Skeletal muscle tissue (tissue), 3 donors: ENCODE measurements at regions not wholly inside any gene's neighbourhood (a gene's known extent, or its start where the extent isn't known, plus 50 kb on each side); places are given as distances from the start of the nearest gene placed in this dataset.

ENCODE experiments used
- H3K27ac ChIP-seq: one replicate; pipeline ENCODE4 v1.7.0; 2013; ENCODE audit warnings: mild to moderate bottlenecking, low read depth, low read length, inconsistent platforms
- H3K27me3 ChIP-seq, 3 donors: one replicate each; pipeline ENCODE4 v1.7.0; 2013; ENCODE audit warnings: low read length in 3 of 3; ENCODE audit not compliant: control insufficient read depth in 3 of 3, insufficient read depth in 3 of 3
- H3K36me3 ChIP-seq, 3 donors: one replicate each; pipeline ENCODE4 v1.7.0; 2013; ENCODE audit warnings: low read length in 3 of 3; ENCODE audit not compliant: control insufficient read depth in 3 of 3, insufficient read depth in 3 of 3
- H3K4me1 ChIP-seq, 3 donors: one replicate each; pipeline ENCODE4 v1.7.0; 2013; ENCODE audit warnings: low read length in 3 of 3, mild to moderate bottlenecking in 3 of 3; ENCODE audit not compliant: control insufficient read depth in 3 of 3, insufficient read depth in 3 of 3
- H3K4me3 ChIP-seq, 3 donors: one replicate each; pipeline ENCODE4 v1.7.0; 2013; ENCODE audit warnings: low read length in 3 of 3
- H3K9ac ChIP-seq, 3 donors: one replicate each; pipeline ENCODE4 v1.7.0; 2013; ENCODE audit warnings: low read length in 3 of 3, mild to moderate bottlenecking in 3 of 3, moderate library complexity in 2 of 3, low read depth in 1 of 3
- H3K9me3 ChIP-seq, 3 donors: one replicate each; pipeline ENCODE4 v1.7.0; 2013; ENCODE audit warnings: low read length in 3 of 3; ENCODE audit not compliant: control insufficient read depth in 3 of 3
- donor health status: Osteomylitis.

GRCh38 chr4:24456431-24456830 lies 127.9 kb downstream of the DHX15 start:
- H3K4me3 ChIP-seq: no peak overlapping the region
- no peak overlapping the region for H3K27ac ChIP-seq
- H3K4me1 ChIP-seq: no peaks in the 10 kb centered on the region
- H3K9me3 ChIP-seq: no peaks in the 10 kb centered on the region
- H3K9ac ChIP-seq: no peak overlapping the region
- H3K36me3 ChIP-seq: no peaks in the 10 kb centered on the region
- H3K27me3 ChIP-seq: no peaks in the 10 kb centered on the region

GRCh38 chr4:24453951-24454350 lies 130.4 kb downstream of the DHX15 start:
- no peak overlapping the region for H3K4me3 ChIP-seq
- no peaks in the 10 kb centered on the region for H3K27me3 ChIP-seq
- H3K4me1 ChIP-seq: no peaks in the 10 kb centered on the region
- H3K9ac ChIP-seq: no peak overlapping the region
- no peaks in the 10 kb centered on the region for H3K36me3 ChIP-seq
- H3K9me3 ChIP-seq: no peaks in the 10 kb centered on the region
- no peak overlapping the region for H3K27ac ChIP-seq

GRCh38 chr4:24451870-24452269 lies 132.5 kb downstream of the DHX15 start:
- Histone ChIP-seq H3K27ac (no peak overlapping the region), H3K9ac (no peak overlapping the region), H3K36me3 (no peaks in the 10 kb centered on the region), H3K27me3 (no peaks in the 10 kb centered on the region), H3K4me3 (no peak overlapping the region), H3K4me1 (no peaks in the 10 kb centered on the region), H3K9me3 (no peaks in the 10 kb centered on the region)

- Histone ChIP-seq H3K4me3 (no peak overlapping the region), H3K4me1 (no peaks in the 10 kb centered on the region), H3K27ac (no peak overlapping the region), H3K9ac (no peak overlapping the region), H3K27me3 (no peaks in the 10 kb centered on the region), H3K9me3 (no peaks in the 10 kb centered on the region), H3K36me3 (no peaks in the 10 kb centered on the region)
These were observed 141.2 kb downstream of the DHX15 start for GRCh38 chr4:24443200-24443599.

GRCh38 chr4:24440765-24441164 lies 143.6 kb downstream of the DHX15 start:
- Histone ChIP-seq H3K27ac (no peak overlapping the region), H3K9me3 (no peaks in the 10 kb centered on the region), H3K9ac (no peak overlapping the region), H3K36me3 (no peaks in the 10 kb centered on the region), H3K4me3 (no peak overlapping the region), H3K4me1 (no peaks in the 10 kb centered on the region), H3K27me3 (no peaks in the 10 kb centered on the region)

GRCh38 chr4:24434241-24434640 lies 150.1 kb downstream of the DHX15 start:
- Histone ChIP-seq H3K4me1 (peaks cover 4 to 10% (median 10%) of the 10 kb centered on the region in 3 donors), H3K9ac (peak overlapping the region in 1 of 3 donors; percentile 40), H3K27me3 (peaks cover 0 to 3% (median 0%) of the 10 kb centered on the region in 3 donors), H3K27ac (no peak overlapping the region), H3K9me3 (no peaks in the 10 kb centered on the region), H3K4me3 (peak overlapping the region in 1 of 3 donors; percentile 16), H3K36me3 (no peaks in the 10 kb centered on the region)

GRCh38 chr4:24433515-24434214 lies 150.7 kb downstream of the DHX15 start:
- Histone ChIP-seq H3K9ac (no peak overlapping the region), H3K36me3 (no peaks in the 10 kb centered on the region), H3K27ac (no peak overlapping the region), H3K9me3 (no peaks in the 10 kb centered on the region), H3K27me3 (peaks cover 0 to 3% (median 0%) of the 10 kb centered on the region in 3 donors), H3K4me3 (no peak overlapping the region), H3K4me1 (peaks cover 4 to 10% (median 10%) of the 10 kb centered on the region in 3 donors)

- H3K27me3 ChIP-seq: peaks cover 0 to 3% (median 0%) of the 10 kb centered on the region in 3 donors
- no peaks in the 10 kb centered on the region for H3K36me3 ChIP-seq
- no peak overlapping the region for H3K27ac ChIP-seq
- H3K9me3 ChIP-seq: no peaks in the 10 kb centered on the region
- H3K9ac ChIP-seq: no peak overlapping the region
- H3K4me1 ChIP-seq: peaks cover 2 to 4% (median 3%) of the 10 kb centered on the region in 3 donors
- H3K4me3 ChIP-seq: no peak overlapping the region
These were observed 155.5 kb downstream of the DHX15 start for GRCh38 chr4:24428850-24429249.

GRCh38 chr4:24426557-24426956 lies 157.8 kb downstream of the DHX15 start:
- Histone ChIP-seq H3K4me1 (no peaks in the 10 kb centered on the region), H3K9ac (no peak overlapping the region), H3K27ac (no peak overlapping the region), H3K4me3 (no peak overlapping the region), H3K36me3 (no peaks in the 10 kb centered on the region), H3K27me3 (no peaks in the 10 kb centered on the region), H3K9me3 (no peaks in the 10 kb centered on the region)

GRCh38 chr4:24425863-24426262 lies 158.5 kb downstream of the DHX15 start:
- no peak overlapping the region for H3K9ac ChIP-seq
- no peaks in the 10 kb centered on the region for H3K27me3 ChIP-seq
- H3K4me1 ChIP-seq: no peaks in the 10 kb centered on the region
- H3K36me3 ChIP-seq: no peaks in the 10 kb centered on the region
- H3K4me3 ChIP-seq: no peak overlapping the region
- H3K9me3 ChIP-seq: no peaks in the 10 kb centered on the region
- no peak overlapping the region for H3K27ac ChIP-seq
